ENCODE measurements at regions not wholly inside any gene's neighbourhood (a gene's known extent, or its start where the extent isn't known, plus 50 kb on each side); places are given as distances from the start of the nearest gene placed in this dataset.

GRCh38 chr15:96051598-96051997, 278.9 kb upstream of the NR2F2 start (continued):
- TF ChIP-seq, protein P1, sequence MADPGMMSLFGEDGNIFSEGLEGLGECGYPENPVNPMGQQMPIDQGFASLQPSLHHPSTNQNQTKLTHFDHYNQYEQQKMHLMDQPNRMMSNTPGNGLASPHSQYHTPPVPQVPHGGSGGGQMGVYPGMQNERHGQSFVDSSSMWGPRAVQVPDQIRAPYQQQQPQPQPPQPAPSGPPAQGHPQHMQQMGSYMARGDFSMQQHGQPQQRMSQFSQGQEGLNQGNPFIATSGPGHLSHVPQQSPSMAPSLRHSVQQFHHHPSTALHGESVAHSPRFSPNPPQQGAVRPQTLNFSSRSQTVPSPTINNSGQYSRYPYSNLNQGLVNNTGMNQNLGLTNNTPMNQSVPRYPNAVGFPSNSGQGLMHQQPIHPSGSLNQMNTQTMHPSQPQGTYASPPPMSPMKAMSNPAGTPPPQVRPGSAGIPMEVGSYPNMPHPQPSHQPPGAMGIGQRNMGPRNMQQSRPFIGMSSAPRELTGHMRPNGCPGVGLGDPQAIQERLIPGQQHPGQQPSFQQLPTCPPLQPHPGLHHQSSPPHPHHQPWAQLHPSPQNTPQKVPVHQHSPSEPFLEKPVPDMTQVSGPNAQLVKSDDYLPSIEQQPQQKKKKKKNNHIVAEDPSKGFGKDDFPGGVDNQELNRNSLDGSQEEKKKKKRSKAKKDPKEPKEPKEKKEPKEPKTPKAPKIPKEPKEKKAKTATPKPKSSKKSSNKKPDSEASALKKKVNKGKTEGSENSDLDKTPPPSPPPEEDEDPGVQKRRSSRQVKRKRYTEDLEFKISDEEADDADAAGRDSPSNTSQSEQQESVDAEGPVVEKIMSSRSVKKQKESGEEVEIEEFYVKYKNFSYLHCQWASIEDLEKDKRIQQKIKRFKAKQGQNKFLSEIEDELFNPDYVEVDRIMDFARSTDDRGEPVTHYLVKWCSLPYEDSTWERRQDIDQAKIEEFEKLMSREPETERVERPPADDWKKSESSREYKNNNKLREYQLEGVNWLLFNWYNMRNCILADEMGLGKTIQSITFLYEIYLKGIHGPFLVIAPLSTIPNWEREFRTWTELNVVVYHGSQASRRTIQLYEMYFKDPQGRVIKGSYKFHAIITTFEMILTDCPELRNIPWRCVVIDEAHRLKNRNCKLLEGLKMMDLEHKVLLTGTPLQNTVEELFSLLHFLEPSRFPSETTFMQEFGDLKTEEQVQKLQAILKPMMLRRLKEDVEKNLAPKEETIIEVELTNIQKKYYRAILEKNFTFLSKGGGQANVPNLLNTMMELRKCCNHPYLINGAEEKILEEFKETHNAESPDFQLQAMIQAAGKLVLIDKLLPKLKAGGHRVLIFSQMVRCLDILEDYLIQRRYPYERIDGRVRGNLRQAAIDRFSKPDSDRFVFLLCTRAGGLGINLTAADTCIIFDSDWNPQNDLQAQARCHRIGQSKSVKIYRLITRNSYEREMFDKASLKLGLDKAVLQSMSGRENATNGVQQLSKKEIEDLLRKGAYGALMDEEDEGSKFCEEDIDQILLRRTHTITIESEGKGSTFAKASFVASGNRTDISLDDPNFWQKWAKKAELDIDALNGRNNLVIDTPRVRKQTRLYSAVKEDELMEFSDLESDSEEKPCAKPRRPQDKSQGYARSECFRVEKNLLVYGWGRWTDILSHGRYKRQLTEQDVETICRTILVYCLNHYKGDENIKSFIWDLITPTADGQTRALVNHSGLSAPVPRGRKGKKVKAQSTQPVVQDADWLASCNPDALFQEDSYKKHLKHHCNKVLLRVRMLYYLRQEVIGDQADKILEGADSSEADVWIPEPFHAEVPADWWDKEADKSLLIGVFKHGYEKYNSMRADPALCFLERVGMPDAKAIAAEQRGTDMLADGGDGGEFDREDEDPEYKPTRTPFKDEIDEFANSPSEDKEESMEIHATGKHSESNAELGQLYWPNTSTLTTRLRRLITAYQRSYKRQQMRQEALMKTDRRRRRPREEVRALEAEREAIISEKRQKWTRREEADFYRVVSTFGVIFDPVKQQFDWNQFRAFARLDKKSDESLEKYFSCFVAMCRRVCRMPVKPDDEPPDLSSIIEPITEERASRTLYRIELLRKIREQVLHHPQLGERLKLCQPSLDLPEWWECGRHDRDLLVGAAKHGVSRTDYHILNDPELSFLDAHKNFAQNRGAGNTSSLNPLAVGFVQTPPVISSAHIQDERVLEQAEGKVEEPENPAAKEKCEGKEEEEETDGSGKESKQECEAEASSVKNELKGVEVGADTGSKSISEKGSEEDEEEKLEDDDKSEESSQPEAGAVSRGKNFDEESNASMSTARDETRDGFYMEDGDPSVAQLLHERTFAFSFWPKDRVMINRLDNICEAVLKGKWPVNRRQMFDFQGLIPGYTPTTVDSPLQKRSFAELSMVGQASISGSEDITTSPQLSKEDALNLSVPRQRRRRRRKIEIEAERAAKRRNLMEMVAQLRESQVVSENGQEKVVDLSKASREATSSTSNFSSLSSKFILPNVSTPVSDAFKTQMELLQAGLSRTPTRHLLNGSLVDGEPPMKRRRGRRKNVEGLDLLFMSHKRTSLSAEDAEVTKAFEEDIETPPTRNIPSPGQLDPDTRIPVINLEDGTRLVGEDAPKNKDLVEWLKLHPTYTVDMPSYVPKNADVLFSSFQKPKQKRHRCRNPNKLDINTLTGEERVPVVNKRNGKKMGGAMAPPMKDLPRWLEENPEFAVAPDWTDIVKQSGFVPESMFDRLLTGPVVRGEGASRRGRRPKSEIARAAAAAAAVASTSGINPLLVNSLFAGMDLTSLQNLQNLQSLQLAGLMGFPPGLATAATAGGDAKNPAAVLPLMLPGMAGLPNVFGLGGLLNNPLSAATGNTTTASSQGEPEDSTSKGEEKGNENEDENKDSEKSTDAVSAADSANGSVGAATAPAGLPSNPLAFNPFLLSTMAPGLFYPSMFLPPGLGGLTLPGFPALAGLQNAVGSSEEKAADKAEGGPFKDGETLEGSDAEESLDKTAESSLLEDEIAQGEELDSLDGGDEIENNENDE (IDR thresholded peaks at IDR 0.05; ENCODE audit: insufficient replicate concordance, low read length): no peak
- no peak for TF ChIP-seq BACH1 (IDR thresholded peaks at IDR 0.05; ENCODE audit: low read length)
- no peak for TF ChIP-seq RNF2 (IDR thresholded peaks at IDR 0.05; ENCODE audit: borderline replicate concordance, low read depth, low read length, missing control alignments, poor library complexity, severe bottlenecking)
- TF ChIP-seq EGR1 (IDR thresholded peaks at IDR 0.05; ENCODE audit: borderline replicate concordance, low read depth, low read length): no peak
- TF ChIP-seq SIN3A (conservative IDR thresholded peaks at IDR 0.05 in 1 of 2, IDR thresholded peaks at IDR 0.05 in 1 of 2; ENCODE audit: low read depth in 1 of 2, low read length in 2 of 2): no peak
- no peak for TF ChIP-seq RBBP5 (IDR thresholded peaks at IDR 0.05; ENCODE audit: borderline replicate concordance, low read depth, low read length)
- TF ChIP-seq TBP (IDR thresholded peaks at IDR 0.05; ENCODE audit: low read depth, low read length): no peak
- TF ChIP-seq PHF8 (conservative IDR thresholded peaks at IDR 0.05; ENCODE audit: low read depth, low read length): no peak
- no peak for TF ChIP-seq GTF2F1 (IDR thresholded peaks at IDR 0.05; ENCODE audit: borderline replicate concordance, low read depth, low read length)
- TF ChIP-seq BCL11A (IDR thresholded peaks at IDR 0.05; ENCODE audit: low read depth in 2 of 2, low read length in 2 of 2): no peak
- TF ChIP-seq CHD1 (IDR thresholded peaks at IDR 0.05; ENCODE audit: low read depth, low read length): no peak
- TF ChIP-seq KDM1A (IDR thresholded peaks at IDR 0.05; ENCODE audit: borderline replicate concordance, low read length): no peak

Data from H1 (cell line).